HG03108 (cell line): ENCODE measurements at regions not wholly inside any gene's neighbourhood (a gene's known extent, or its start where the extent isn't known, plus 50 kb on each side); places are given as distances from the start of the nearest gene placed in this dataset.
"Not testable (repeated sequence)": the region's sequence is repeated elsewhere in the genome, so short reads cannot be mapped to it uniquely, and the experiment has no call there.

Experiments
- ATAC-seq: cut with Tn5 transposase; IDR thresholded peaks from one replicate; pipeline ENCODE4 v1.9.1; 2021; ENCODE audit warnings: moderate library complexity; ENCODE audit not compliant: unreplicated experiment

GRCh38 chr2:13779996-13780395 lies 852.5 kb upstream of the LRATD1 start:
- ATAC-seq = no peak

DNA sequence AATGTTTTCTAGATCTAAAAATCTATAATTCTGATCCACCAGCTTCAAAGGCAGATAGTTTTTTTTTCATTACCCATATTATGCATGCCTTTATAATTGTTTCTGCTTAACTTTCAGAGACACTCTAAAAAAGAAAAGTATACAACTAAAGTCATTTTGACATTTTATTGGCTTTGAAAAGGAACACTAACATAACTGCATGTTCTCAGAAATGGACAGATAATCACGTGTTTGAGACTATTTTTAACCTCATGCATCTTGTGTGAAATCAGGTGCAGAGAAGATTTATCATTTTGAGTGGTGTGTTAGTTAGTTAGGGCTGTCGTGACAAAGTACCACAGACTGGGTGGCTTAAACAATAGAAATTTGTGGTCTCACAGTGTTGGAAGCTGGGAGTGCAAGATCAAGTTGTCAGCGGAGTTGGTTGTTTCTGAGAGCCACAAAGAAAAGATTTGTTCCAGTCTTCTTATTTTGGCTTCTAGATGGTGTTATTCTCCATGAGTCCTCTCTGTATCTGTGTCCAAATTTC lies 841.4 kb upstream of the LRATD1 start:
- ATAC-seq = no peak

- no peak for ATAC-seq
Measured at GRCh38 chr2:13806539-13806938, 826.0 kb upstream of the LRATD1 start.

DNA sequence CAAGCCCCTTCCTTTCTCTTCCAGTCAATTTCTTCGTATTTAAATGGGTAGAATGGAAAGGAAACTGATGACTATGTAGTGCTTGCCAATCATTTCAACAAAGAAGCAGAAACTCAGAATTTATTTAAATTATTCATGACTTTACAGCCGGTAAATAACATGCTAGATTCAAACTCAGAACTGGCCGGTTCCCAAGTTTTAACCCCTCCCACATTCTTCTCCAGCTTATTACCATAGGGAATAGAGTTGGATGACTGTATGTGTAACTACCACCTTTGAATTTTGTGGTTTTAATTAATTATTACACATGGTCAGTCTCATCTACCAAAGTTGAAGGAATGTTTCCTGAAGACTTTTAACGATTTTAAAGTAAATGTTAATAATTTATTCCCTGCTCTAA lies 819.3 kb upstream of the LRATD1 start:
- no peak for ATAC-seq

GRCh38 chr2:13818002-13818401 lies 814.5 kb upstream of the LRATD1 start:
- ATAC-seq = no peak

GRCh38 chr2:13819896-13820295 lies 812.6 kb upstream of the LRATD1 start:
- ATAC-seq = no peak

DNA sequence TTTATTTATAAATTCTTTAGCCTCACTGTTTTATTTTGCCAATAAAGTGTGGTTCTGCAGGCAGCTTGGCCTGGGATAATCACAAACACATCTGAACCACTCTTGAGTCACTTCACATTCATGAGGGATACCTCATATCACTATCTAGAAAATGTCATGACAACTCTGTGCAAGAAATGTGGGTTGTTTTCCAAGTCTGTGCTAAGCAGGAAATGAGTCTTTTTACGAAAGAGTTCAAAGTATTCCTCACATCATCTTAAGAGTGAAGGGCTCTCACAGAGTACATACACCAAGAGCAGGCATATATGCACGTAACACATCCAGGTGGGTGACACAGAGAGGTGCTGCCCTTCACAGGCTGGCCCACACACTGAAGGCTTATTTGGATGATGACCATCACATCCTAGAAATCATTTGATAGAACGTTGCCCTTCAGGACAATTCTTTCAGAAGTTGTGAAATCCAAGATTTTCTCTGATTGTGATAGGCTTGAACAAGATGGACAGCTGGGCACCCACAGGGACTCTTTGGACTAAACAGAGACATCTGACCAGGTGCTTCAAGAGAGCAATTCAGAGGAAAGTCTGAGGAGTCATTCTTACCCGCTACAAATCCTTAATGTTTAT lies 811.1 kb upstream of the LRATD1 start:
- ATAC-seq = no peak

DNA sequence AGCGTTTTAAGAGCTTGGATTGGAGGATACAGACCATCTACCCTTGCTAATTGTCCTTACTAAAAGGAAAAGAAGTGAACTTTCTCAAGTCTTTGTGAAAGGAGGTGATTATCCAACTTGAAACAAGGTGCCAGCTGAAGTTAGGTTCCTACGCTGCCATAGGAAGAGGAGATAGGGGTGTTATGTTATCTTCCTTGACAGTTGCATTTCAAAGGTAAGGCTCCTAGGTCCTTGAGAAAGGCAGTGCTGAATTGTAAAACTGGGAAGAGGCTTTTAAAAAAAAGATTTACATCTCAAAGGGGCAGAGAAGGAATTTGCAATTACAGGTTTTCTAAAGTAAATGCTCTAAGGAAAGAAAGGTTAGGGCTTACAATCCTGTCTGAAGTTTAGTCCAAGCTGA lies 810.2 kb upstream of the LRATD1 start:
- no peak for ATAC-seq

DNA sequence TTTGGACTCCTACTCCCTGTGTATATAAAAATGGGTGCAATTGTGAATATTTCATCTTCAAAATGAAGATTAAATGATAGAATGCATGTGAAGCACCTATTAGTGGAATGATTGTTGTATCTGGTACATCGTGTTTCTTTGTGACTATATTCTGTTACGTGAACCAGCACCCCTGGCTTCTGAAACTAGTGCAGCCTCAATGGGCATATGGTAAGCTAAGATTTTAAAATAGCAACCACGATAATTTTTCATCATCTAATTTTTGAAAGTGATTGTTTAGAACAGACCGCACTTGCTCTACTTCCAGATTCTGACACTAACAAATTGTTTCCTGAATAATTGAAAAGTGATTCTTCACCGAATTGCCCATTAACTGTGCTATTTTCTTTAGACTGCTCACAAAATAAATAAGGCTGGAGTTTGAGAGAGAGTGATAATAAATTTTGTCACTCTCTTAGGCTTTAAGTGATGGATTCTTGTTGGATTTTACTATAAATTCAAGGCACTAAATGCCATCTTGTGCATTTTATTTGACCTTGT lies 806.1 kb upstream of the LRATD1 start:
- no peak for ATAC-seq

DNA sequence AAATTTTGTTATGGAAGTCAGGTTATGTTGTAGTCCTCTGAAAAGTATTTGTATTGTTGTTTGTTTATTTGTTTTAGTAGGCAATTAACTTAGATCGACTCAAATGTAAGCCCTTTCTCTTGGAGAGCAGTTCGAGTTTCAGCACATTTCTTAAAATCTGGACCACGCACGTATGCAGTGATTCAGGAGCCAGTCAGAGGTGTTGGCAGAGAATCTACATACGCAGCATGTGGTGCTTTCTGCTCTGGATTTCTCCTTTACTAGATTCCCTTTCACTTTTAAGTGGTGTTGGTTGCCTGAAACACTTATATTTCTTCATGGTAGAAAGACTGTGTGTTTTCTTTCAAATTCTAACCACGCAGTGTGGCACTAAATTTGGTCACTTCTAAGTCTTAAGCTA lies 773.9 kb upstream of the LRATD1 start:
- ATAC-seq = no peak

GRCh38 chr2:13868275-13868674 lies 764.2 kb upstream of the LRATD1 start:
- ATAC-seq = not testable (repeated sequence)

DNA sequence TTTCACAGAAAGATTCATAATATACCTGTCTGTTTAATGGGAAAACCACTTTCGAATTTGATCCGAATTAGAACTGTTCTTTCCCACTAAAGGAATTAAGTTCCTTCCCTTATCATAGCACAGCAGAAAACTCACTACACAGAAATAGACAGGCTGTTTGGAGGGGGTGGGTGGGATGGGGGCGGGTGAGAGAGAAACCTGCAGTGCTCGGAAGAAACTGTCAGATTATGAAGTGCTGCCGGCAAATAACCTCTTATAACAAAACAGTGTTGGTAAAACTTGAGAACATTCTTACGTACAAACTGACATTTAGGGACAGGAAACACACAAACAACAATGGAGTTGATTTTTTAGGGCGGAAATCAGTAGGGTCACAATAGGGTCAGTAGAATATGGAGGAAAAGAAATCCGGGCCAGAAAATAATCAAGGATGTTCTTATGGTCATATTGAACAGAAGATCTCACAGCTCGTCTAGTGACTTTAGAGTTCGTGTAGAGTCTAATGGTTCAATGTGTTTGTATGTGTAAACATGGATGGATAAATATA lies 756.0 kb upstream of the LRATD1 start:
- ATAC-seq = no peak

DNA sequence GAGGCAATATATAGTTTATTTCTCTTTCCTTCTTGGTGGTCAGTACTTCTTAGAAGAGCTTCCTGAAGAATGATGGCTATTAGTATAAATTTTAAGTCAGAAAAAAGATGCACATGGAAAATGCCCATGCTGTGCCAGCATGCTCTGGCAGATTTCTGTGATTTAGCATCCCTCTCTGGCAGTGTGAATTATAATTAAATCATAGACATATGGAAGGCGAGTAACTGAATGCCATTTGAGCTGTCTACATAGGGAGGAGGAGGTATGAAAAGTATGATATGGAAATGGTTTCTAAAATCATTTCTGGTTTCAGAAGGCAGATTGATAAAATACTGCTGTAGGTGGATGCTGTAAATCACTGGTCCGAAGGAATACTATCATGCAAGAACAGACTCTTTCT lies 754.9 kb upstream of the LRATD1 start:
- no peak for ATAC-seq

DNA sequence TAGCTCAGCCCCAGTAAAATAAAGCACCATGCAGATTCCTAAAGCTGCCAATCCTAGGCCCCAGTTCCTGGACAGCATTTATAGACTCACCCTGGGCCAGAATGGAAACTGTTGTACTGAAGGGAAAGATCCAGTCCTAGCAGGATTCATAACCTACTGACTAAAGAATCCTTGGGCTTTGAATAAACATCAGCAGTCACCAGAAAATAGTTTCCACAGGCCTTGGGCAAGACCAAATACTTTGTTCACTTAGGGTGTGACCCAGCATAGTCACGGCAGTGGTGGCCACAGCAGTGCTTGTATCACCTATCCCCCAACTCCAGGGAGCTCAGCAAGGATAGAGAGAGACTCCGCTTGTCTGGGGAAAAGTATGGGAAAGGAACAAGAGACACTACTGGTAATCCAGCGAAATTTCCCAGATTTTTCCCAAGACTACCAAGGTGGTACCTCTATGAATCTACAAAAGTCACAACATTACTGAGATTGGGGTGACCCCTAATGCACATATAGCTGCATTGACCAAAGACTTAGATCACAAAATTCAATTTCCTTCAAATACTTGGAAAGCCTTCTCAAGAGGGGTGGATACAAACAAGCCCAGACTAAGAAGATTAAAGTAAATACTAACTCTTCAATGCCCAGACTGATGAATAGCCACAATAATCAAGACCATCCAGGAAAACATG lies 748.1 kb upstream of the LRATD1 start:
- no peak for ATAC-seq

- ATAC-seq = no peak
Measured at GRCh38 chr2:13901526-13901925, 731.0 kb upstream of the LRATD1 start.

DNA sequence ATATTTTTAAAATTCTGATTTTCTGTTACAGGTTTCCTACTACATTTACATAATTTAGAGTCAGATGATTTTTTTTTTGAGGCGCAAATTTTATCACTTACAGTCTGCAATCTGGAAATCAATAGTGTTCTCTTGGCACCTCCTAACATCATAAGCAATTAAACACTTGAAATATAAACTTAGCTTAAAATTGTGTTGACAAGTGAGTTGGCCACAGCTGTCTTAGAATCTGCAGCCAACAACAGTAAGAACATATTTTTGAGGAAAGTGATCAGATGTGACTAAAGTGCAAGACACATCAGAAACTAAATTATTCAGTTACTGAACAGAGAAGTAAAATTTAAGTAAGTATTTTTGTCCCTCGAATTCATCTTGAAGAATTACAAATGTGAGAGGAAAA lies 726.7 kb upstream of the LRATD1 start:
- no peak for ATAC-seq

- ATAC-seq = no peak
Measured at GRCh38 chr2:13916066-13916465, 716.5 kb upstream of the LRATD1 start.

DNA sequence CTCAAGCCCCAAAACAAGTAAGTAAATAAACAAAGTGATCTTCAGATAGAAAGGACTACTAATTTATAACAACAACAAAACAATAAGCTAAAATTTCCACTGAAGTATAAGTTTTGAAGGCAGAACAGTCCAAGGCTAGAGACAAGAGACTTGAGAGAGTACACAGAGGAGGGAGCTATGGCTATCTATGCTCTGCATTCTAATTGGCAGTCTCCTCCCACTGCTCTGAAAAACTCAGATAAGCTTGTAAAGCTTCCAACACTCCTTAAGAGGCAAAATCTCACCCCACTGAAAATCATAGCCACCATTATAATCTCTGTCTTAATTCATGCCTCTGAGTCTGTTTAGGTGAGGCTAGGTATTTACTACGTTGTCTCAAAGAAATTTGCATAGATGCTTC lies 714.6 kb upstream of the LRATD1 start:
- ATAC-seq = no peak

- no peak for ATAC-seq
Measured at GRCh38 chr2:13919981-13920382, 712.5 kb upstream of the LRATD1 start.

GRCh38 chr2:13921245-13921644 lies 711.3 kb upstream of the LRATD1 start:
- ATAC-seq = no peak

DNA sequence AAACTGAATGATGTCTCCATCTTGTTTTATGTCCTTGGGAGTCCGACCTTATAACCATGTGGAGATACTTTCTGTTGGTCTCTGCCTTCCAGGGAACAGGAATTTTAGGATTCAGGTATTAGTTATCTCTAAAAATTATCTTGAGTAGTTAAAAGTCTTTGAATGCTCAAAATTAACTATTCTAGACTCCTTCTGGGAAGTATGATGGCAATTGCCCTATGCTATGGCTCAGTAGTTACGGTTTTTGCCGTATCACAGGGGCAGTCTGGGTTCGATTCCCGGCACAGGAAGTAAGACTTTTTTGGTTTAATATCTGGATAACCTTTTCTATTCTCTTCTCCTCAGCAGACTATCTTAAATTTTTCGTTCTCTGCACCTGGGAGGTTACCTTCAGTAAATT lies 708.7 kb upstream of the LRATD1 start:
- no peak for ATAC-seq

DNA sequence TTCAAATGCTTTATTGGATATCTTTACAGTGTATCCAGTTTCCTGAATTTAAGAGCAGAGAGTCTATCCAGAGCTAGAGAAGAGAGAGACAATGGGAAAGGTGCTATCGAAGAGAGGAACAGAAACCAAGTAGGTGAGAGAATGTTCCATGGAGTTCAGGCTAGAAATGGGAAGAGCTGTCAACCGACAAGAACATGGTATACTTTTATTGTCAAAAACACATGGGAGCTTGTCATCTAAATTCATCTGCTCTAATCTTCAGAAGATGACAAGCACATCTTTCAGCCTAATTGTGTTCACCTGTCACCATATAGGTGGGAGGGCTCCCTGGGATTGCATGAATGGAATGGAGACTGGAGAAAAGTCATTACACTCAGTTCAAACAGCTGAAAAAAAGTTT lies 690.4 kb upstream of the LRATD1 start:
- no peak for ATAC-seq
